ENCODE measurements at regions not wholly inside any gene's neighbourhood (a gene's known extent, or its start where the extent isn't known, plus 50 kb on each side); places are given as distances from the start of the nearest gene placed in this dataset.

GRCh38 chr9:11206925-11207324 lies 594.1 kb upstream of the PTPRD start:
- Histone ChIP-seq H3K9me3 (ENCODE audit: insufficient read depth, low read depth) (no peaks in the 10 kb centered on the region), H3K79me2 (ENCODE audit: low read depth) (no peaks in the 10 kb centered on the region), H3K27ac (no peak overlapping the region), H3K27me3 (ENCODE audit: insufficient read depth, low read depth) (no peaks in the 10 kb centered on the region), H3K9me2 (ENCODE audit: insufficient read depth) (no peaks in the 10 kb centered on the region), H3K36me3 (ENCODE audit: low read depth) (no peaks in the 10 kb centered on the region), H3K4me2 (no peak overlapping the region), H3K4me3 (no peak overlapping the region), H3K4me1 (replicated peaks; ENCODE audit: insufficient read depth) (no peaks in the 10 kb centered on the region), H3F3A (ENCODE audit: insufficient read depth, low read depth) (no peaks in the 10 kb centered on the region), H2AFZ (no peak overlapping the region), H4K20me1 (ENCODE audit: insufficient read depth) (no peaks in the 10 kb centered on the region)
- CTCF ChIA-PET: no interaction called here
- POLR2A ChIA-PET (ENCODE audit: unreplicated experiment): no interaction called here
- no peak for TF ChIP-seq EZH2 (IDR thresholded peaks at IDR 0.05; ENCODE audit: low read depth)
- TF ChIP-seq, protein P1, sequence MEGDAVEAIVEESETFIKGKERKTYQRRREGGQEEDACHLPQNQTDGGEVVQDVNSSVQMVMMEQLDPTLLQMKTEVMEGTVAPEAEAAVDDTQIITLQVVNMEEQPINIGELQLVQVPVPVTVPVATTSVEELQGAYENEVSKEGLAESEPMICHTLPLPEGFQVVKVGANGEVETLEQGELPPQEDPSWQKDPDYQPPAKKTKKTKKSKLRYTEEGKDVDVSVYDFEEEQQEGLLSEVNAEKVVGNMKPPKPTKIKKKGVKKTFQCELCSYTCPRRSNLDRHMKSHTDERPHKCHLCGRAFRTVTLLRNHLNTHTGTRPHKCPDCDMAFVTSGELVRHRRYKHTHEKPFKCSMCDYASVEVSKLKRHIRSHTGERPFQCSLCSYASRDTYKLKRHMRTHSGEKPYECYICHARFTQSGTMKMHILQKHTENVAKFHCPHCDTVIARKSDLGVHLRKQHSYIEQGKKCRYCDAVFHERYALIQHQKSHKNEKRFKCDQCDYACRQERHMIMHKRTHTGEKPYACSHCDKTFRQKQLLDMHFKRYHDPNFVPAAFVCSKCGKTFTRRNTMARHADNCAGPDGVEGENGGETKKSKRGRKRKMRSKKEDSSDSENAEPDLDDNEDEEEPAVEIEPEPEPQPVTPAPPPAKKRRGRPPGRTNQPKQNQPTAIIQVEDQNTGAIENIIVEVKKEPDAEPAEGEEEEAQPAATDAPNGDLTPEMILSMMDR (conservative IDR thresholded peaks at IDR 0.05): no peak
- no peak for DNase-seq
- intact Hi-C loops (cut with micrococcal nuclease; ENCODE audit: unreplicated experiment): no loop called here
- BruUV-seq (replicated peaks): no TSS peak

GRCh38 chr9:11233696-11234095 lies 620.9 kb upstream of the PTPRD start:
- Histone ChIP-seq H3K27me3 (ENCODE audit: insufficient read depth, low read depth) (no peaks in the 10 kb centered on the region), H3K9me2 (ENCODE audit: insufficient read depth) (no peaks in the 10 kb centered on the region), H3K27ac (no peak overlapping the region), H2AFZ (no peak overlapping the region), H3K79me2 (ENCODE audit: low read depth) (no peaks in the 10 kb centered on the region), H3K9me3 (ENCODE audit: insufficient read depth, low read depth) (no peaks in the 10 kb centered on the region), H3K4me1 (replicated peaks; ENCODE audit: insufficient read depth) (no peaks in the 10 kb centered on the region), H3F3A (ENCODE audit: insufficient read depth, low read depth) (no peaks in the 10 kb centered on the region), H3K4me3 (no peak overlapping the region), H3K36me3 (ENCODE audit: low read depth) (no peaks in the 10 kb centered on the region), H4K20me1 (ENCODE audit: insufficient read depth) (no peaks in the 10 kb centered on the region), H3K4me2 (no peak overlapping the region)
- POLR2A ChIA-PET (ENCODE audit: unreplicated experiment): no interaction called here
- intact Hi-C loops (cut with micrococcal nuclease; ENCODE audit: unreplicated experiment): no loop called here
- TF ChIP-seq, protein P1 (conservative IDR thresholded peaks at IDR 0.05): no peak
- no peak for TF ChIP-seq EZH2 (IDR thresholded peaks at IDR 0.05; ENCODE audit: low read depth)
- no peak for DNase-seq
- BruUV-seq (replicated peaks): no TSS peak
- CTCF ChIA-PET: no interaction called here

GRCh38 chr9:11235061-11235460 lies 622.3 kb upstream of the PTPRD start:
- intact Hi-C loops (cut with micrococcal nuclease; ENCODE audit: unreplicated experiment): no loop called here
- Histone ChIP-seq H3K4me2 (no peak overlapping the region), H4K20me1 (ENCODE audit: insufficient read depth) (no peaks in the 10 kb centered on the region), H3K9me2 (ENCODE audit: insufficient read depth) (no peaks in the 10 kb centered on the region), H3F3A (ENCODE audit: insufficient read depth, low read depth) (no peaks in the 10 kb centered on the region), H3K4me3 (no peak overlapping the region), H2AFZ (no peak overlapping the region), H3K27ac (no peak overlapping the region), H3K9me3 (ENCODE audit: insufficient read depth, low read depth) (no peaks in the 10 kb centered on the region), H3K36me3 (ENCODE audit: low read depth) (no peaks in the 10 kb centered on the region), H3K4me1 (replicated peaks; ENCODE audit: insufficient read depth) (no peaks in the 10 kb centered on the region), H3K27me3 (ENCODE audit: insufficient read depth, low read depth) (no peaks in the 10 kb centered on the region), H3K79me2 (ENCODE audit: low read depth) (no peaks in the 10 kb centered on the region)
- no TSS peak for BruUV-seq (replicated peaks)
- CTCF ChIA-PET: no interaction called here
- no peak for TF ChIP-seq EZH2 (IDR thresholded peaks at IDR 0.05; ENCODE audit: low read depth)
- TF ChIP-seq, protein P1 (conservative IDR thresholded peaks at IDR 0.05): no peak
- POLR2A ChIA-PET (ENCODE audit: unreplicated experiment): no interaction called here
- DNase-seq: no peak

All from PC-9 (cell line).